HEK293T (cell line): ENCODE measurements at regions not wholly inside any gene's neighbourhood (a gene's known extent, or its start where the extent isn't known, plus 50 kb on each side); places are given as distances from the start of the nearest gene placed in this dataset.

Experiments used
- BHLHE40 ChIP-seq: fragments of 450-650 bp; IDR thresholded peaks from 2 replicates; pipeline ENCODE4 v1.6.1; 2016; ENCODE audit warnings: mild to moderate bottlenecking, moderate library complexity, borderline replicate concordance
- FOXK2 ChIP-seq: fragments of 450-650 bp; IDR thresholded peaks from 2 replicates; pipeline ENCODE4 v1.6.1; 2016; ENCODE audit warnings: mild to moderate bottlenecking
- FOXM1 ChIP-seq: fragments of 450-650 bp; IDR thresholded peaks from 2 replicates; pipeline ENCODE4 v1.6.1; 2017; ENCODE audit warnings: mild to moderate bottlenecking, borderline replicate concordance
- L3MBTL2 ChIP-seq: fragments of 450-650 bp; conservative IDR thresholded peaks from 2 replicates; pipeline ENCODE4 v1.6.1; 2016; ENCODE audit warnings: mild to moderate bottlenecking
- NFRKB ChIP-seq: fragments of 450-650 bp; IDR thresholded peaks from 2 replicates; pipeline ENCODE4 v1.6.1; 2016; ENCODE audit warnings: mild to moderate bottlenecking, moderate library complexity
- SP1 ChIP-seq: fragments of 450-650 bp; IDR thresholded peaks from 2 replicates; pipeline ENCODE4 v1.6.1; 2017
- SUZ12 ChIP-seq: fragments of 450-650 bp; IDR thresholded peaks from 2 replicates; pipeline ENCODE4 v1.6.1; 2016; ENCODE audit warnings: mild to moderate bottlenecking
- TARDBP ChIP-seq: fragments of 450-650 bp; IDR thresholded peaks from 2 replicates; pipeline ENCODE4 v1.6.1; 2016
- ZNF384 ChIP-seq: fragments of 450-650 bp; IDR thresholded peaks from 2 replicates; pipeline ENCODE4 v1.6.1; 2016
- TF ChIP-seq, protein P1 (sequence below): fragments of 450-650 bp; IDR thresholded peaks from 2 replicates; pipeline ENCODE4 v1.6.1; 2016

DNA sequence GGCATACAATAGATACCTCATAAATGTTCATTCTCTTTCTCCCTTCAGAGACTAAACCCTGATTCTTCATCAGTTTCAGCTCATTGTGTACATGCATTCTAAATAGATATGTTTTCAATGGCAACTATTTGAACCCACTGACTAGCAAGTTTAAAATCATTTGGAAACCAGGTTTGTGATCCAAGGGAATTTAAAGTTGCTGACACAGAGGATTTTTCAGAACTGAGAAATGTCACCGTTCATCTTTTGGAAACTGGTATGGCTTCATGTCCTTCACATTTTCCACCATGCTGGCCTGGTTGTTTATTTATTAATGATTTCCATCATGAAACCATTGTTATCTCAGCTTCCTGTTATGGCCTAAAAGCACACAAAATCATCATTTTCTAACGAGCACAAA lies 81.8 kb upstream of the BARHL2 start:
- TF ChIP-seq TARDBP = no peak
- no peak for TF ChIP-seq ZNF384
- no peak for TF ChIP-seq NFRKB
- TF ChIP-seq, protein P1, sequence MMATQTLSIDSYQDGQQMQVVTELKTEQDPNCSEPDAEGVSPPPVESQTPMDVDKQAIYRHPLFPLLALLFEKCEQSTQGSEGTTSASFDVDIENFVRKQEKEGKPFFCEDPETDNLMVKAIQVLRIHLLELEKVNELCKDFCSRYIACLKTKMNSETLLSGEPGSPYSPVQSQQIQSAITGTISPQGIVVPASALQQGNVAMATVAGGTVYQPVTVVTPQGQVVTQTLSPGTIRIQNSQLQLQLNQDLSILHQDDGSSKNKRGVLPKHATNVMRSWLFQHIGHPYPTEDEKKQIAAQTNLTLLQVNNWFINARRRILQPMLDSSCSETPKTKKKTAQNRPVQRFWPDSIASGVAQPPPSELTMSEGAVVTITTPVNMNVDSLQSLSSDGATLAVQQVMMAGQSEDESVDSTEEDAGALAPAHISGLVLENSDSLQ = no peak
- no peak for TF ChIP-seq SUZ12
- TF ChIP-seq BHLHE40 = no peak
- no peak for TF ChIP-seq FOXK2
- no peak for TF ChIP-seq FOXM1
- no peak for TF ChIP-seq SP1
- TF ChIP-seq L3MBTL2 = no peak
